HL-60/S4 (cell line): ENCODE measurements at regions not wholly inside any gene's neighbourhood (a gene's known extent, or its start where the extent isn't known, plus 50 kb on each side); places are given as distances from the start of the nearest gene placed in this dataset.

ENCODE experiments used
- in situ Hi-C: fragments of 300-500 bp; cut with MboI; formaldehyde crosslinking; loops from 2 replicates; pipeline ENCODE4 v1.14.3; 2022; ENCODE audit warnings: low sequenced_read_pairs

DNA sequence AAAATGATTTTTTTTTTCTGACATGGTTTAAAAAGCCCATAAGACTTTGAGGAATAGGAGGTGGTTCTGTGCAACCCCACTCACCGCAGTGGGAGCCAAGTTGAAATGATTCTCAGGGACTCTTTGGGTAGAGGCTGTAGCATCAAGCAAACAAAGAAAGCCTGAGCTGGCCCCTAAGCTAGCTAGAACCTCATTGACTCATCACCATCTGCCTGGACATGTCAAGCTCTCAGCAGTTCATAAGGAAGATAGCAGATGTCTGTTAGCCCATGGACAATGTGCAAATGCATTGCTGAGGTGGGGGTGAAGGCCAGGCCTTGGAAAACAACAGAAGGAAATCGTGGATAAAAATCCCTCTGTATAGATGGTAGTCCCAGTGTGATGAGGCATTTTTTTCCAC lies 234.8 kb downstream of the NR2F2 start:
- in situ Hi-C loops, result no loop called here

DNA sequence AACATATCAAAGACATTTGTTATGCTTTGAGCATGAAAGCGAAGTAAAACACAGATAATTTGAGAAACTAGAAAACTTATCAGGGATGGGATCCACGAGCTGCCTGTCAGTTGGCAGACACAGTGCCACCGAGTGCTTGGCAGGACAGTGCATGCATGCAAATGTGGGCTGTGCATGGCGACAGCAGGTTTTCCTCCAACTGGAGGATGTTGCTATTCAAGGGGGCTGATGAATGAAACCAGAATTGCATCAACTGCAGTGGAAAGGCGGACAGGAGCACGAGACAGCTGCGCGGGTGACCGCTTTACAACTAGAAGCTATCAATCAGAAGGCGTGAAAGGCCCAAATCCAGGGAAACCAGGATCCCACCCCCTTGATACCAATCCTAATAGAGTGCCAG lies 244.3 kb downstream of the NR2F2 start:
- in situ Hi-C loops, result loop anchor here (25.0 kb wide), 2 partner anchors 663 to 1287 kb away; no protein-coding TSS in a partner anchor

DNA sequence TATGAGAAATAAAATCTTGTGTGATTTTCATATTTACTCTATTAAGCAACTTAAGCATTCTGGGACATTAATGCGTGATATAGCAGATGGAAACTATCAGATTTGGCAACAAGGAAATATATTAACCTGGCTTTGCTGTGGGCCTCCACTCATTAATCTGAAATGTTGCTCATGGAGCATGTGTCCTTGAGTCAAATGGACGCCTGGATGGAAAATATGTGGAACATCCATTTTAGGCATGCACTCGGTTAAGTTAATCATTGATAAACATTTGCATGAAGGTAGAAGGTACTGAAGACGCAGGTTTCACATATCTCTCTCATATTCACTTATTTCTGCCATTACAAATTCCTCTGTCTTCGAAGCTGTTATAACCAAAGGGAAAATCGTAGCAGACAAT lies 246.1 kb downstream of the NR2F2 start:
- in situ Hi-C loops, result loop anchor here (25.0 kb wide), 2 partner anchors 661 to 1289 kb away; no protein-coding TSS in a partner anchor

DNA sequence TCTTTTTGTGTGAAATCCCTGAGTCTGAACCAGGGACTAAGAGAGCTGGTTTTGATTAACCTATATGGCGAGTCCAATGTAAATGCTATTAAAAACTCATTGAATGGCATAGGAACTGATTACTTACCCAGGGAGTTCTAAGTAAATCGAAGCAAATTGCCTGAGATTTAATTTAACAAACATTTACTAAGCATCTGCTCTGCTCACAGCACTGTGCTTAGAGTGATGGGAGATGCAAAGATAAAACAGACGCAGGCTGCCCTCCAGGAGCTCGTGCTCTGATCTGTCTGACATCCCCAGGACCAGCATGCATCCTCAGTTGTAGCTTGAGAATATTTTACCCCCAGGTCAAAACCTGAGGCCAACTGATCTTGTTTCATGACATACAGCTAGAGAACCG lies 247.9 kb downstream of the NR2F2 start:
- in situ Hi-C loops, result loop anchor here (25.0 kb wide), 2 partner anchors 659 to 1291 kb away; no protein-coding TSS in a partner anchor

DNA sequence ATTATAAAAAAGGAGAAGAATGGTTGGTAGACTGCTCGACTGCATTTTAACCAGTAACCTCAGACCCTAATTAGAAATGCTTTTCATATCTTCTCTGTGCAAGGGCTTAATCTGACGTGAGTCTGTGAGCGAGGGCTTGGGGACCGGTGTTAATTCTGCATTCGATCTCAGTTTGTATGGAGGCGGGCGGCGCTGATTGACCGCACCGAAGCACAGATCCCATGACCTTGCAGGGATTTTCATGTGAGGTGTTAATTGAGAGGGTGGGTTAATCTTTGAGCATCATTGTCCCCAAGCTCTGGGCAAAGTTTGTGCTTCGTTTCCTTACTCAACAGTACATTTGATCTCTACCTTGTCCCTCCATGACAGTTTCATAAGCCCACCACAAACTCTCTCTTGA lies 250.9 kb downstream of the NR2F2 start:
- in situ Hi-C loops, result loop anchor here (10.0 to 25.0 kb wide), 3 partner anchors 237 to 1294 kb away; no protein-coding TSS in a partner anchor

DNA sequence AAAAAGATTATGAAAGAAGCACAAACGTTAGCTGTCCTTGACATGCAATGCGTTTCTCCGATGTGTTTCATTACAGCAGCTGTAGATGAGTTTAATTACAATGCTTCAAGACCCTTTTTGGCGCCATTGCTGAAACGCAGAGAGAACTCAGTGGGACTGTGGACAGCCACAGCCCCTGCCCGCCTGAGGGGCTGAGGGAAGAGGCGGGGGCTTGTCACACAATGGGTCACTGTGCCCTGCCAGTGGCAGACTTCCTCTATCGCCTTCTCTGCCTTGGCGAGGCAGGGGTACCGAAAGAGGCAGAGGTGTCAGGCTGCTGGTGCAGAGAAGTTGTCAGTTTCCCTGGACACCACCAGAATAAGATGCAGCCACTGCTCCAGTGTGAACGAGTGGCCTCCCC lies 252.0 kb downstream of the NR2F2 start:
- in situ Hi-C loops, result loop anchor here (10.0 to 25.0 kb wide), 3 partner anchors 238 to 1295 kb away; no protein-coding TSS in a partner anchor

DNA sequence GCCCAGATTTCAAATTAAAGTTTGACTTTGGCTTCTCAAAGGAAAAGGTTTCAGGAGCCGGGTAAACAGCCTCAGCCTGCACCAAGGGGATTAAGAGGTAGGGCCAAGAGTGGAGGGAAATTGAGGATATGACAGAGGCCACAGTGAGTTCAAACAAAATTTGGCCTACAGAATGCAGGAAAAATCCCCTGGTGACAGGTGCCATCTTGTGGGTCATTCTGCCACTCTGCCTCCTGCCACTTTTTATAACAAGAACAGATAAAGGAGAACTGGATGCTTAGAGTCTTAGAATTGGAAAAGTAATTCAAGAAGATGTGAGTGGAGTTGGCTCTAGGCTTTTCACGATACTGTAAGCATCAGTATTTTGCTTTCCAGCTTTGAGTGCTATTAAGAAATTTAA lies 253.2 kb downstream of the NR2F2 start:
- in situ Hi-C loops, result loop anchor here (10.0 to 25.0 kb wide), 3 partner anchors 239 to 1296 kb away; no protein-coding TSS in a partner anchor

DNA sequence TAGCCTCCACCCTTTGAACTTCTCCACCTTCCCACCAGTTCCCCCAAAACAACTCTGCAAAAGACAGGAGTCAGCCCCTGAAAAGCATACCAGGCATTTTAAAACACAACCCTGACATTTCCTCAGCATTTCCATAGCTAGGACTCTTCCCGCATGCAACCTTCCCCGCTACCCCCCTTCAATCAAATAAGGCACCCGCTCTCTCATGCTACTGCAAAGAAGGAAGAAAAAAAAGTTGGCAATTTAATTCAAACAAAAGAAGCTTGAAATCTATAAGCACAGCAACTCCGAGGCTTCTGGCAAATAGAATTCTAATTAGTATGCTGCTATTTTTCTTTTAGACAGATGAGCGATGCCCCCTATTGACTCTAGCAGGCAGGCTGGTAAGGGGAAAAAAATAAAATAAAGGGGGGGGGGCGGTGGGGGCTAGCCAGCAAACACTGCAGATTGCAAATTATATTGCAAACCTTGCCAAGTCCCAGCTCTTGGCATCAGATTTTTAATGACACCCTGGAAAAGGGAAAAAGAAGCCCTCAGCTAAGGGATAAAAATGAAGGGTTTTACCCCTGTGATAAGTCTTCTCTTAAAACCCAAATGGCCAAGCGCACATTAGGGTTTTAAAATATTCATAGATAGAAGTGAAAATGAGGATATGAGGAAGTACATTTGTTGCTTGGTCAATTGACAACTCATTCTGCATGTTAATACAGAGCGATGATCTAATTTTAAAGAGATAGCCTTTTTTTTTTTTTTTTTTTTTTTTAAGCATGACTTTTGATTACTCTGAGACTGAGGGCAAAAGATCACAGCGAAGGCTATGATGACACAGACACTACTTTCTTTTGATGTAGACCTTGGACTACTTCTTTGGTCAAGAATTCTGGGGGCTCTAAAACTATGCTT lies 255.2 kb downstream of the NR2F2 start:
- in situ Hi-C loops, result loop anchor here (10.0 to 25.0 kb wide), 3 partner anchors 241 to 1298 kb away; no protein-coding TSS in a partner anchor

DNA sequence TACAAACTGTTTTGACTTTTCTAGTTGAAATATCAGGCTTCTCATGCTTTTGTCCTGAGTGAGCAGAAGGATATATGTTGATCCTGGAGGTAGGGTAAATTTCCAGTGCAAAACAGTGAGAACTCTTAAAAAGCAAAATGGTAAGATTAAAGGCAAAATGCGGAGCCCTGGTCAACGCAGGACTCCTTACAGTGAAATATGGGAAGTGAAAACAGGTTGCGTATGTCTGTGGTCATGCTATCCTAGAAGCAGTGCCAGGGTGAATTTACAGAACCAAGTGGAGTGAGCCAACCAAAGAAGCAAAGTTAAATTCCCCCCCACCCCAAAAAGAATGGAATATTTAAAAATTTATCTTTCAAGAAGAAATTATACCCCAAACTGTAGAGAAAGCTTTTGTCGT lies 256.4 kb downstream of the NR2F2 start:
- in situ Hi-C loops, result loop anchor here (10.0 to 25.0 kb wide), 3 partner anchors 242 to 1300 kb away; no protein-coding TSS in a partner anchor

DNA sequence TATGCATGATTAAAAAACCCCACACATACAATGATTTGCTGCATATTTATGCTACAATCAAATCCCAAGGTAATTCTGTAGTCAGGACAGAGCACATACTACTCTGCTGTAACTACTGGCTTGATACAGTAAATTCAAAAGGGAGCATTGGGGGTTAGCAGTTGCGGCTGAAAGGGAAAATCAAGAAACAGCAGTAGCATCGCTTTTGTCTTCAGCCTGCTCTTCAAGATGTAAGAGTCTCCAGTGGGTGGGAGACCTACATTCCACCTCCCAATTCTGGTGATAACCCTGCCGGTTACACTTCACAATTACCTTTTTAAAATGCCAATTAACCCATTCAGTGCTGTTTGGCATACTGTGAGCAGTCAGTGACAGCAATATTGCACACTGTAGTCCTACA lies 259.4 kb downstream of the NR2F2 start:
- in situ Hi-C loops, result loop anchor here (10.0 to 25.0 kb wide), 3 partner anchors 245 to 1303 kb away; no protein-coding TSS in a partner anchor

DNA sequence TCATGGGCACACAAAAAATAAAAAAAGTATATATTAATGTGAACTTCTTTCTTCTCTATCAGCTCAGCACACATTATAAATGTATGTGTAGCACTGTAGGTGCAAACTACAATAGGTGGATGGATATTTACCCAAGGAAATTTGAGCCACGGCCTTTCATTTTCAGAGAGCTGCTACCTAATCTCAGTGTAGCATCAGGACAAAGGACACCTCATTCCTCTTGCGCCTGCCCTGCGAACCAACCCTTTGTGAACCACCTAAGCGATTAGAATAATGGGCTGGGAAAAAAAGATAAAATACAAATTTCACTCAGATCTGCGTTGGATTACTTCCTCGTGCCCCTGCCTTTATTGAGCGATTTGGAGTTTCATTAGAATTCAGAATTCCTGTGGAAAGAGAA lies 263.2 kb downstream of the NR2F2 start:
- in situ Hi-C loops, result loop anchor here (25.0 kb wide), 2 partner anchors 644 to 1306 kb away; no protein-coding TSS in a partner anchor

DNA sequence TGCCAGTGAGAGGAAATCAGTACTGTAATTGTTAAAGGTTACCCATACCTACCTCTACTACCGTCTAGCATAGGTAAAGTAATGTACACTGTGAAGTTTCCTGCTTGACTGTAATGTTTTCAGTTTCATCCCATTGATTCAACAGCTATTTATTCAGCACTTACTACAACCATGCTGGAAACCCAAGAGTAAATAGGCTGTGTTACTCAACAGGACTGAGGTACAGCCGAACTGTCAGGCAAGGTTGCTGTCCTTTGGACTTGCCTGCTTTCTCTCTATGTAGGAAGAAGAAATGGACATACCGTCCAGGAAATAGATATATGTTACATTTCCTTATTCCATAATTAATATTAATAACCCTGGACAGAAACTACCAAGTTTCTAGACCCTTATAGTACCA lies 265.5 kb downstream of the NR2F2 start:
- in situ Hi-C loops, result loop anchor here (25.0 kb wide), 2 partner anchors 641 to 1309 kb away; no protein-coding TSS in a partner anchor

DNA sequence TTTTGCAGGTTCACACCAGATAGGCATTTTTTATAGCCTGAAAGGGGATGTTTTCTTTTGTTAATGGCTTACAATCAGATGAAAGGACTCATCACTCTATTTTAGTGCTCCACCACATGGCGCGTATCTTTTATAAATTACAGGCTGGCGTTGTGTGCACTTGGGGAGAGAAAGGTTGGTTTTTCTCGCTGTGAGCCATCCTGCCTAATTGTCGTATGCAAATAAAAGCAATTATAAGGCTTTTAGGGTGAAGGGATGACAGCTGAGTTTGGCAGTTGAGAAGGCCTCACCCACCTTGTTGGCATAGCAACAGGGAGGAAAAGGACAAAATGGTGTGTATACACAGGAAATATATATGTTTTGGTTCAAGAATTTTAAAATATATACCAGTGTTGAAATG lies 268.0 kb downstream of the NR2F2 start:
- in situ Hi-C loops, result loop anchor here (25.0 kb wide), 2 partner anchors 639 to 1311 kb away; no protein-coding TSS in a partner anchor

DNA sequence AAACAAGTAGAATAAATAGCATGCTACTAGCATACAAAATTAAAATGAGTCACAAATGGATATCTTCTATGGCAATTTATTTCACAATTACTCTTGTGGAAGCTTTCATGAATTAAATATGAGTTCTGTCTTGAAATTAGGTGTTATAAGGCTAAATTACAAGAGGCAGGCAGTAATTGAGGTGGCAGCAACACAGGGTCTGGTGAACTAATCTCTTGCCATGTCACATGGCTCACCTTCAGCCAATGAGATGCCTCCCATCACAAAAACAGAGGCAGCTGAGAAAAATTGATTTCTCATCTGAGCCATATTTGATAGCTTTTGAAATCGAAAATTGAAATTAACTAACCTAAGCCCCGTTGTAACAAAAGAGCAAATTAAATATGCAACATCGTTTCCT lies 268.8 kb downstream of the NR2F2 start:
- in situ Hi-C loops, result loop anchor here (25.0 kb wide), 2 partner anchors 638 to 1312 kb away; no protein-coding TSS in a partner anchor

DNA sequence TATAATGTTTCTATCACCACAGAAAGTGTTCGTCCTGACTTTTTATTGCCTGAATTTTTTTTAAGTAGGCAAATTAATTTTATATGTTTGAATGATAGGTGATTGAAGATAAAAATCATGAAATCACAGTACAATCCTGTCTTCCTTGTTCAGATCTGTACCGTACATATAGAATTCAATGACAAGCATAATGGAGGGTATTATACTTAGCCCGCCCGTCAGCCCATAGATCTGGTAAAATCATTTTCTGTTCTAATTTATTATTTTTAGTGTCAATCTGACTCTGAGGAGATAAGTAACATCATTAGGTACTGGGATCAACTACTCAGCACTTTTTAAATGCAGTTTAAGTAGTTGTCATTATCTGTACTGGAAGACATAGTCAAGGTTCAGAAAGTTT lies 269.9 kb downstream of the NR2F2 start:
- in situ Hi-C loops, result no loop called here

DNA sequence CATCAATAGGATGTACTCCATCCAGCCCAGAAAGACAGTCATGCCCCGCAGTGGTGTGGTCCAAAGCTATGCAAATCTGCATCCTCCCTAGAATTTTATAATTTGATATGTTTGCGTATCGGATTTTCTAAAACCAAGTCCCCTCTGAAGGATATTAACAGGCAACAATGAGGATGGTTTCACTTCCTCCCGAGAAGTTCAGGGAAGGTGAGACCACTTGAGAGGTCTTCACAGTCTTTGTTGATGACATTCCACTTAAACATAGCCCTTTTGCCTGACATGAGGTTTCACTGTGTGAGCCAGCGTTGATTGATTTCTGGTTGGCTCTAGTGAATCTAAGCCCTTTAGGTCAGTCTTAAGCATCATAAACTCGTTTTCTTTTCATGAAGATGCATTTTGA lies 276.1 kb downstream of the NR2F2 start:
- in situ Hi-C loops, result no loop called here

DNA sequence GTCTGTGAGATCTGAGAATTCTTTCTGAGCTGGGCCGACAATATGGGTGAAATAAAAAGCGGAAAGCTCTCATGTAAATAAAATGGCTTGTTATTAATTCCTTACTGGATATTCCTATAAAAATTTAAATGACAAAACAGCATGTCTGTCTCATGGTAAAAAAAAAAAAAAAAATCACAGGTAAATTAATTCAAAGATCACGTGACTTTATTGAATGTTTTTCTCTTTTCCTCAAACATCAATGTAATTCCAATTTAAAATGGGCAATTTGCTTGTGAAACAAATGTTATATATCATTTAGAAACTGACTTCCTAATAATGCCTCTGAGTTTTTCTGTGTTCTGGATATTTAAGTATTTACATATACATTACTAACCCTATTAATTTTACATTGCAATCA lies 280.3 kb downstream of the NR2F2 start:
- in situ Hi-C loops, result no loop called here

DNA sequence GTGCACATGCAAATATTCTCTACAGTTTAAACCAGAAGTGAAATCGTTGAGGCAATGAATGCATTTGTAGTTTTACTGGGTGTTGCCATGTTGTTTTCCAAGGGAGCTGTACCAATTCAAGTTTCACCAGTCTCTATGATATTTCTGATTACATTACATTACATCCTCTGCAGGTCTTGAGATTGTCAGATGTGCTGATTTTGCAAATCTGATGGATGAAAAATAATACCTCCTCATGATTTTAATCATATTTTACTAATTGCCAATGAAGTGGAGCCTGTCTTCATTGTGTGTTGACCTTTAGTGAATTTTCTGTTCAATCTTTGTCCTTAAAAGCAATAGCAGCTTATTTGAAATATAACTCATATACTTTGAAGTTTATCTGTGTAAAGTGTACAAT lies 282.4 kb downstream of the NR2F2 start:
- in situ Hi-C loops, result no loop called here

DNA sequence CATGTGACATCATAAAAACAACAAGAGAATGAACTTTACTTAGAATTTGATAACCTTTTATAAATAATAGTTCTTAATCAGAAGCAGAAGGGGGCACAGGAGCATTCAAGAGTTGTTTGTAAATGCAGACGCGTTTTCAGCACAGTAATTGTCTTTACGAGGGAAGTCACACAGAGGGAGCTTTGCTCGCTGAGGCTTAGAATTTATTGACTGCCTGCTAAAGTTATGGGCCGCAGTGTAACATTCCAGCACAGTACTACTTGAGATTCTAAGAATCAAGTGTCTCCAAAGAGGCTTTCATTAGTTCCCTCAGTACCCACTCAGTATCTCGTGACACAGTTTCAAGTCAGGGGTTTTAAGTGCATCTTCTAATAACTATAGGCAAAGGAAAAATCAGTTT lies 288.7 kb downstream of the NR2F2 start:
- in situ Hi-C loops, result no loop called here

DNA sequence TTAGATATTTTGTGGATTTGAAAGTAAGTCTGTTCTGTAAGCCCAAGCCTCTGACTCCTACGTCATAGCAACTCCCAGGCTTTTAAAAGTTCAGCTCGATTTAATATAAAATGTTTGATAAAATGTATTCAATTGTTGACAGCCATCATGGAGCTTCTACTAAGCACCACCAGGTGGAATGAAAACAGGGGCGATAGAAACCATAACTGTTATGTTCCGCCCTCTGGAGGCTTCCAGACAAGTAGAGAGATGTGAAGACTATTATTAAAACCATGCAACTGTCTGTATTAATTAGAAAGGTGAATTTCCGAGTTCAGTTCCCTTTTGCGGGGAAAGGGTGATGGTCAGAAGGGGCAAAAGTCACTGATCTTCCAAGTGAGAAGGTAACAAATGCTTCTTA lies 292.2 kb downstream of the NR2F2 start:
- in situ Hi-C loops, result no loop called here

DNA sequence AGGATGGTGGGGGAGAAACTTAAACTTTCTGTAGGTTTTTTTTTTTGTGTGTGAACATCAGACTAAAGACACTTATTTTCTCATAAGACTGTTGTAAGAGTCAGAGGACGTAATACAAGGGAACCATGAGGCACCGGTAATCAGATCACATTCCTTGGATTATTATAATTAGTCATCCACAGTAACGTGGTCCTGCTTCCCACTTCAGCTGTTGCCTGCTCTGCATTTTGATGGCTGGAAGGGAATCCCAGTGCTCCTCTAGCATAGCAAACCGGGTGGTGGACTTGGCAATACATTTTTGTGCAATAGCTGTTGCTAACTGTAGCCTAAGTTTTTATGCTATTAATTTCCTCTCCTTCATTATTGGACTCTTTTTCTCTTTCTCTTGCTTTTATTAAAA lies 294.8 kb downstream of the NR2F2 start:
- in situ Hi-C loops, result no loop called here
